GM12891 (cell line): ENCODE measurements at regions not wholly inside any gene's neighbourhood (a gene's known extent, or its start where the extent isn't known, plus 50 kb on each side); places are given as distances from the start of the nearest gene placed in this dataset.

Experiments used
- PAX5 ChIP-seq: IDR thresholded peaks from 2 replicates; pipeline ENCODE4 v1.6.1; 2011; ENCODE audit warnings: low read length, moderate library complexity, mild to moderate bottlenecking; ENCODE audit not compliant: insufficient read depth, severe bottlenecking
- POLR2A ChIP-seq: IDR thresholded peaks from 2 replicates; pipeline ENCODE4 v1.6.1; 2011; ENCODE audit warnings: low read depth, low read length, control low read depth
- POLR2AphosphoS5 ChIP-seq: IDR thresholded peaks from 2 replicates; pipeline ENCODE4 v1.6.1; 2011; ENCODE audit warnings: low read depth, low read length, control low read depth

DNA sequence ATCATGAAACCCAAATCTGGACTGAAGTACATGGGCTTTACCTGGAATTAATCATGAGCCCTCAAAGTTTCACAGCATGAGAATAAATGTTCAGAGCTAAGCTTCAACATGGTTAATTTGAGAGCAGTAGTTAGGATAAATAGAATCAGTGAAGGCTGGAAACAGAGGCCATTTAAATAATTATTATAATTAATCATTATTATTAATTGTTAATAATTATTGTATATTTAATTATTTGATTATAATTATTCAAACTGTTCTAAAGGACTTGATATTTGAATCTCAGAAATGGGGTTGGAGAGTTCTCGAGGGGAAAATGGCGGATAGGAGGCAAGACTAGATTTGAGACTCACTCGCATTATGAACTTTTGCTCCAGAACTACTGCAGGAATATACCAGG lies 119.6 kb upstream of the ITGA1 start:
- TF ChIP-seq POLR2A = no peak
- TF ChIP-seq PAX5 = no peak
- TF ChIP-seq POLR2AphosphoS5 = no peak
